ENCODE measurements at regions not wholly inside any gene's neighbourhood (a gene's known extent, or its start where the extent isn't known, plus 50 kb on each side); places are given as distances from the start of the nearest gene placed in this dataset.
"Not testable (repeated sequence)": the region's sequence is repeated elsewhere in the genome, so short reads cannot be mapped to it uniquely, and the experiment has no call there.

DNA sequence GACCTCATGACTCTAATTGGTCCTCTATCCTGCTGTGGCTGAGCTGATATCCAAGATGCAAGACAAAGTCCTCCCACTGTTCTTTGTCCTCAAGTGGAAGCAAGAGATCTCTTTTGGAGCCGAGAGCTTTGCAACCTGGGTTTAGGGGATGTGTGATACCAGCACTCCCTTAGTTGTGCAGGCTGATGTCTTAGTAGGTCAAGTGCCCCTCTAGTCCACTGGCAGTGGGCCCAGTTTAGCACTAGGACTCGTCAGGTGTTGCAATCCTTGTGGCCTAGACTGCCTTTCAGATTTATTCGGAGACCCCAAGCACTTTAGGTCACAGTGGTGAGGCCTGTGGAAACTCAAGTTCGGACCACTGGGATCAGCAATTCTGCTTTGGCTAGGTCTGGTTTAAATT lies 64.0 kb downstream of the GPRASP3 start:
- Histone ChIP-seq H3K4me3 (ENCODE audit: low read length) (no peak overlapping the region), H3K27ac (ENCODE audit: low read length) (no peak overlapping the region)

DNA sequence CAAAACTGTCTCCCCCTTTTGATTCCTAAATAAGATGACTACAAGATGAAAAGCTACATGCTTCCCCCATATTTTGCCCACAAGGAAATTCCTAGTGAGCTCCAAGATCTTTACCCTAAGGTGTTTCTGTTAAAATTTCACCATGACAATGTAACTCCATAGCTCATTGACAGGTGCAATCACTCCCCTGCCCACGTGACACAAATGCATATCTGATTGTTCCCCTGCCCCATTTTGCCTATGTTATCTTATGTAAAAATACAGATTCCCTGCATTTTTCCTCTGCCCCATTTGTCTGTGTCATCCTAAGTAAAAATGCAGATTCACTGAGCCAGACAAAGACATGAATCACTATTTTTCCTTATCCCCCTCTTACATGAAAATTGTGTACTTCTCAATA lies 66.7 kb downstream of the GPRASP3 start:
- no peak overlapping the region for H3K4me3 ChIP-seq (ENCODE audit: low read length)
- H3K27ac ChIP-seq (ENCODE audit: low read length): no peak overlapping the region
- H3K36me3 ChIP-seq (ENCODE audit: control insufficient read depth, low read depth, low read length): no peaks in the 10 kb centered on the region
- H3K27me3 ChIP-seq (ENCODE audit: control insufficient read depth, insufficient read depth, low read length): no peaks in the 10 kb centered on the region
- peaks cover 14% of the 10 kb centered on the region for H3K4me1 ChIP-seq (ENCODE audit: control insufficient read depth, low read depth, low read length)
- H3K9ac ChIP-seq (ENCODE audit: low read length): no peak overlapping the region
- peaks cover 26% of the 10 kb centered on the region for H3K9me3 ChIP-seq (ENCODE audit: control insufficient read depth, low read depth, low read length)

More for the DNA sequence above, 64.0 kb downstream of the GPRASP3 start:
- Histone ChIP-seq H3K27me3 (ENCODE audit: control insufficient read depth, insufficient read depth, low read length) (no peaks in the 10 kb centered on the region), H3K4me1 (ENCODE audit: control insufficient read depth, low read depth, low read length) (peaks cover 14% of the 10 kb centered on the region), H3K9me3 (ENCODE audit: control insufficient read depth, low read depth, low read length) (peaks cover 16% of the 10 kb centered on the region), H3K36me3 (ENCODE audit: control insufficient read depth, low read depth, low read length) (no peaks in the 10 kb centered on the region), H3K9ac (ENCODE audit: low read length) (no peak overlapping the region)

GRCh38 chrX:102808336-102808735 lies 87.8 kb downstream of the GPRASP3 start:
- H3K9me3 ChIP-seq (ENCODE audit: control insufficient read depth, low read depth, low read length): peaks cover 8% of the 10 kb centered on the region
- no peak overlapping the region for H3K9ac ChIP-seq (ENCODE audit: low read length)
- H3K4me1 ChIP-seq (ENCODE audit: control insufficient read depth, low read depth, low read length): no peaks in the 10 kb centered on the region
- H3K4me3 ChIP-seq (ENCODE audit: low read length): no peak overlapping the region
- no peaks in the 10 kb centered on the region for H3K36me3 ChIP-seq (ENCODE audit: control insufficient read depth, low read depth, low read length)
- no peak overlapping the region for H3K27ac ChIP-seq (ENCODE audit: low read length)
- H3K27me3 ChIP-seq (ENCODE audit: control insufficient read depth, insufficient read depth, low read length): no peaks in the 10 kb centered on the region

DNA sequence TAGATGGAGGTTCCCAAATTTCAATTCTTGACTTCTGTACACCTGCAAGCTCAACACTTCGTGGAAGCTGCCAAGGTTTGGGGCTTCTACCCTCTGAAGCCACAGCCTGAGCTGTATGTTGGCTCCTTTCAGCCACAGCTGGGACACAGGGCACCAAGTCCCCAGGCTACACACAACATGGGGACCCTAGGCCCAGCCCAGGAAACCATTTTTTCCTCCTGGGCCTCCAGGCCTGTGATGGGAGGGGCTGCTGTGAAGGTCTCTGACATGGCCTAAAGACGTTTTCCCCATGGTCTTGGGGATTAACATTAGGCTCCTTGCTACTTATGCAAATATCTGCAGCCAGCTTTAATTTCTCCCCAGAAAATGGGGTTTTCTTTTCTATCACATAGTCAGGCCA lies 97.7 kb downstream of the GPRASP3 start:
- H3K9ac ChIP-seq (ENCODE audit: low read length); H3K27ac ChIP-seq (ENCODE audit: low read length); H3K36me3 ChIP-seq (ENCODE audit: control insufficient read depth, low read depth, low read length); H3K4me3 ChIP-seq (ENCODE audit: low read length); H3K27me3 ChIP-seq (ENCODE audit: control insufficient read depth, insufficient read depth, low read length); H3K4me1 ChIP-seq (ENCODE audit: control insufficient read depth, low read depth, low read length): not testable (repeated sequence)
- H3K9me3 ChIP-seq (ENCODE audit: control insufficient read depth, low read depth, low read length): peaks cover 28% of the 10 kb centered on the region

DNA sequence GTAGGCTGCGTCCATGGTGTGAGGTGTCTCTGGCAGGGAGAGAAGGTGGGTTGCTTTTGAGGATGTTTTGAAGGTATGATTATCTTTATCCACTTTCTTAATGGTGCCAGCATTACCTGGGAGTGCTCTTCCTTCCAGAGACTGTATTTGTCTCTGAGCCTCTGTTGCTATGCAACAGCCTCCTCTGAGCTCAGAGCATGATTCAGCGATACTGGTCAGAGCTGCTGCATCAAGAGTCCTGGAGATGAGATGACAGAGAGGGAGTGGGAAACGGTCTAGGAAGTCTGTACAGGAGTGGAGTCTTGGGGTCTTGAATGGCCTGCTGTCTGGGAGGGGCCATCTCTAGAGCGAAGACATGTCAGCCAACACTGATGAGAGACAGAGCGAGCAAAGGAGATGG lies 104.4 kb upstream of the RAB40AL start:
- Histone ChIP-seq H3K9ac (ENCODE audit: low read length) (peak overlapping the region; percentile 8), H3K36me3 (ENCODE audit: control insufficient read depth, low read depth, low read length) (no peaks in the 10 kb centered on the region), H3K27me3 (ENCODE audit: control insufficient read depth, insufficient read depth, low read length) (no peaks in the 10 kb centered on the region), H3K9me3 (ENCODE audit: control insufficient read depth, low read depth, low read length) (peaks cover 13% of the 10 kb centered on the region), H3K4me3 (ENCODE audit: low read length) (no peak overlapping the region), H3K27ac (ENCODE audit: low read length) (no peak overlapping the region), H3K4me1 (ENCODE audit: control insufficient read depth, low read depth, low read length) (no peaks in the 10 kb centered on the region)

DNA sequence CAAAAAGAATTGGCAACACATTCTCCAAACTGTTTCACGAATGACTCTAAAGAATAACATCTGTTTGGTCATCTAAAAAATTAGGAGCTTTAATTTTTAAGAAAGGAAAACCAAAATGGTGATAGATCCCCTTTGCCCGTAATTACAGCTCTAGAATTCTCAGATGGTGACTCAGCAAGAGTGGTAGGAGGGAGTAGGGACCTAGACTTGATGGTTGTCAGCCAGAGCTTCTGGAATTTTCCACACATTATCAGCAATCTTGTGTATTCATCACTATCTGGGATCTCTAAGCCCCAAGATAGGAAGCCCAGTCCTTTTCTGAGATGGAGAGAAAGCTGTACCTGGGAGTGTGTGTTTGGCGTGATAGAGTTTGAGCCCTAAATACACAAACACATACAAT lies 103.9 kb upstream of the RAB40AL start:
- no peak overlapping the region for H3K4me3 ChIP-seq (ENCODE audit: low read length)
- no peak overlapping the region for H3K27ac ChIP-seq (ENCODE audit: low read length)
- no peaks in the 10 kb centered on the region for H3K4me1 ChIP-seq (ENCODE audit: control insufficient read depth, low read depth, low read length)
- H3K9ac ChIP-seq (ENCODE audit: low read length): no peak overlapping the region
- no peaks in the 10 kb centered on the region for H3K27me3 ChIP-seq (ENCODE audit: control insufficient read depth, insufficient read depth, low read length)
- peaks cover 13% of the 10 kb centered on the region for H3K9me3 ChIP-seq (ENCODE audit: control insufficient read depth, low read depth, low read length)
- no peaks in the 10 kb centered on the region for H3K36me3 ChIP-seq (ENCODE audit: control insufficient read depth, low read depth, low read length)

DNA sequence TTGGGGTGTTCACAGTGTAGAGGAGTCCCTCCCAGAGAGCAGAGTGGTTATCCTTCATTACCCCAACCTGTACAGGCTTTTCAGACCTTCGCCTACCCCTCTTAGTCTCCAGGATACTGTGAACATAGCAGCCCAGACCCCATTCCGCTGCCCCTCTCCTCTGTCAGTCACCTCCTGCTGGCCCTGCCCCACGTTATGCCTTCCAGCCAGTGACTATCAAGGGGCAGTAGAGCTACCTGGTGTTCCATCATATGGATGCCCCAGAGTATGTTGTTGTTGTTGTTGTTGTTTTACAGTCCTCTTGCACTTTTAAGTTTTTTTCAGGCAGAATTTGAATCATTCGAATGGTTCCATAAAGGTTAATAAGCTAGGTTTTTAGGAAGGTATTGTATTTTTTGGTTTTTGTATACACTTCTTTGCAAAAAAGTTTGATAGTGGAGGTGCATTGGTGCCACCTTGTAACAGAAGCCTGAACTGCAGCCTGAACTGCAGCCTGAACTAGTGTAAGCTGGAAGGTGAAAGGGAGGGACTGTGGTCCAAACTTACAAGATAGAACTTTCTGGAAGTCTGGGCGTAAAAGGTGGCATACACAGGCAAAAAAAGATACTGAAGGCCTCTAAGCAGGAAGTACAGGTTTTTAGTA lies 101.4 kb upstream of the RAB40AL start:
- no peak overlapping the region for H3K9ac ChIP-seq (ENCODE audit: low read length)
- H3K27ac ChIP-seq (ENCODE audit: low read length): no peak overlapping the region
- H3K9me3 ChIP-seq (ENCODE audit: control insufficient read depth, low read depth, low read length): peaks cover 18% of the 10 kb centered on the region
- H3K27me3 ChIP-seq (ENCODE audit: control insufficient read depth, insufficient read depth, low read length): no peaks in the 10 kb centered on the region
- H3K4me1 ChIP-seq (ENCODE audit: control insufficient read depth, low read depth, low read length): no peaks in the 10 kb centered on the region
- no peak overlapping the region for H3K4me3 ChIP-seq (ENCODE audit: low read length)
- H3K36me3 ChIP-seq (ENCODE audit: control insufficient read depth, low read depth, low read length): no peaks in the 10 kb centered on the region

DNA sequence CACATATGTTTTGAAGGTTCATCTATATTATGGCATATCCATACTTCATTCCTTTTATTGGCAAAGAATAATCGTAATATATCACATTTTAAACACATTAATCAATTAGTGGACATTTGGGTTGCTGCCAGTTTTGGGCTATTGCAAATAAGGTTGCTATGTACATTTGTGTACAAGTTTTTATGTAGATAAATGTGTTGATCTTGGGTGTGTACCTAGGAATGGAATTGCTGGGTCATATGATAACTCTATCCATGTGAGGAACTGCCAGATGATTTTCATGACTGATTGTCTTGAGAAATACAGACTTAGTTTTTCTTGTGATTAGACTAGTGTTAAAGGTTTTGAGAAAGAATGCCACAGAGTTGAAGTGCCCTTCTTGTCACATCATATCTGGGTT lies 99.2 kb upstream of the RAB40AL start:
- peaks cover 18% of the 10 kb centered on the region for H3K9me3 ChIP-seq (ENCODE audit: control insufficient read depth, low read depth, low read length)
- H3K36me3 ChIP-seq (ENCODE audit: control insufficient read depth, low read depth, low read length): no peaks in the 10 kb centered on the region
- H3K9ac ChIP-seq (ENCODE audit: low read length): no peak overlapping the region
- no peak overlapping the region for H3K4me3 ChIP-seq (ENCODE audit: low read length)
- no peak overlapping the region for H3K27ac ChIP-seq (ENCODE audit: low read length)
- H3K27me3 ChIP-seq (ENCODE audit: control insufficient read depth, insufficient read depth, low read length): no peaks in the 10 kb centered on the region
- H3K4me1 ChIP-seq (ENCODE audit: control insufficient read depth, low read depth, low read length): no peaks in the 10 kb centered on the region

GRCh38 chrX:102840871-102841705 lies 96.0 kb upstream of the RAB40AL start:
- no peaks in the 10 kb centered on the region for H3K36me3 ChIP-seq (ENCODE audit: control insufficient read depth, low read depth, low read length)
- H3K4me1 ChIP-seq (ENCODE audit: control insufficient read depth, low read depth, low read length): no peaks in the 10 kb centered on the region
- no peaks in the 10 kb centered on the region for H3K27me3 ChIP-seq (ENCODE audit: control insufficient read depth, insufficient read depth, low read length)
- H3K9ac ChIP-seq (ENCODE audit: low read length): no peak overlapping the region
- no peak overlapping the region for H3K4me3 ChIP-seq (ENCODE audit: low read length)
- H3K27ac ChIP-seq (ENCODE audit: low read length): no peak overlapping the region
- peaks cover 23% of the 10 kb centered on the region for H3K9me3 ChIP-seq (ENCODE audit: control insufficient read depth, low read depth, low read length)

DNA sequence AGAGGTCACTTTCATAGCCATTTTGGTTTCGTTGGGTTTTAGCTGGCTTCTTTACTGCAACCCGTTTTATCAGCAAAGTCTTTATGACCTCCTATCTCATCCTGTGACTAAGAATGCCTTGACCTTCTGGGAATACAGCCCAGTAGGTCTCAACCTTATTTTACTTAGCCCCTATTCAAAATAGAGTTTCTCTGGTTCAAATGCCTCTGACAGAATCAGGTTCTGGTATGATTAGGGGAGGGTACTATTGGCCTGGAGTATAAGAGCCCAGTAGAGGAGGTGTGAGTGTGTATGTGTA lies 95.4 kb upstream of the RAB40AL start:
- Histone ChIP-seq H3K27me3 (ENCODE audit: control insufficient read depth, insufficient read depth, low read length) (no peaks in the 10 kb centered on the region), H3K36me3 (ENCODE audit: control insufficient read depth, low read depth, low read length) (no peaks in the 10 kb centered on the region), H3K9ac (ENCODE audit: low read length) (no peak overlapping the region), H3K27ac (ENCODE audit: low read length) (no peak overlapping the region), H3K9me3 (ENCODE audit: control insufficient read depth, low read depth, low read length) (peaks cover 23% of the 10 kb centered on the region), H3K4me3 (ENCODE audit: low read length) (no peak overlapping the region), H3K4me1 (ENCODE audit: control insufficient read depth, low read depth, low read length) (no peaks in the 10 kb centered on the region)

DNA sequence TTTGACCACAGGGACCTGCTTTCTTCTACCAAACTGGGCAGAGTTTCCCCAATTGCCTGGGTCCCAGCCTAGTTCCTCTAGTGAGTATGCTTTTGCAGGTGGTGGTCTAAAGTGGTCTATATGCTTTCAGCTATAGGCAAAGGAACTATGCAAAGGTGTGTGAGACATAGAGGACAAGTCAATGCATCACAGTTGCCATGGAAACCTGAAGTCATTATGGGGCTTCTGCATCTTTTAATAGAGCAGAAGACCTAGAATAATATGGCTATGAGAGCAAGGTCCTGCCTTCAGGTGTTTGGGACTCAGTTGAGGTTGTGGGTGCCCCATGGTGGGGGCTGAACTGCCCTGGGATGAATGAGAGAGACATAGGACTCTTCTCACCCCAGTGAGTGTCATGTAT lies 92.1 kb upstream of the RAB40AL start:
- peaks cover 15% of the 10 kb centered on the region for H3K9me3 ChIP-seq (ENCODE audit: control insufficient read depth, low read depth, low read length)
- H3K27ac ChIP-seq (ENCODE audit: low read length): no peak overlapping the region
- H3K36me3 ChIP-seq (ENCODE audit: control insufficient read depth, low read depth, low read length): no peaks in the 10 kb centered on the region
- H3K9ac ChIP-seq (ENCODE audit: low read length): no peak overlapping the region
- no peaks in the 10 kb centered on the region for H3K27me3 ChIP-seq (ENCODE audit: control insufficient read depth, insufficient read depth, low read length)
- no peak overlapping the region for H3K4me3 ChIP-seq (ENCODE audit: low read length)
- no peaks in the 10 kb centered on the region for H3K4me1 ChIP-seq (ENCODE audit: control insufficient read depth, low read depth, low read length)

All from iPS-18a (cell line).